Head of caudate nucleus (tissue), 42 donors: ENCODE measurements at regions not wholly inside any gene's neighbourhood (a gene's known extent, or its start where the extent isn't known, plus 50 kb on each side); places are given as distances from the start of the nearest gene placed in this dataset.
"Not testable (repeated sequence)": the region's sequence is repeated elsewhere in the genome, so short reads cannot be mapped to it uniquely, and the experiment has no call there.

ENCODE experiments used
- DNase-seq, 42 donors: peaks; one replicate each; pipeline versions ENCODE4 v3.0.0 to v3.0.0-alpha.2; 2020 to 2021; ENCODE audit warnings: mixed read lengths in 7 of 42
- intact Hi-C: fragments of 100-400 bp; cut with DNase I; formaldehyde crosslinking; loops from one replicate; pipeline ENCODE4 v1.15.0; 2022

- no peak for DNase-seq
- intact Hi-C loops, result no loop called here
Measured at GRCh38 chr13:99071211-99071610, 93.3 kb upstream of the DOCK9 start.

- no peak for DNase-seq
- intact Hi-C loops, result no loop called here
Measured at GRCh38 chr13:99071666-99072065, 93.8 kb upstream of the DOCK9 start.

GRCh38 chr13:99072356-99072755 lies 94.5 kb upstream of the DOCK9 start:
- intact Hi-C loops, result no loop called here
- DNase-seq, result no peak

- DNase-seq, result no peak
- intact Hi-C loops, result no loop called here
Measured at GRCh38 chr13:99072941-99073340, 95.1 kb upstream of the DOCK9 start.

GRCh38 chr13:99074693-99075092 lies 96.8 kb upstream of the DOCK9 start:
- intact Hi-C loops, result no loop called here
- no peak for DNase-seq

- no peak for DNase-seq
- intact Hi-C loops, result no loop called here
Measured at GRCh38 chr13:99075268-99076191, 97.7 kb upstream of the DOCK9 start.

- intact Hi-C loops, result no loop called here
- no peak for DNase-seq
Measured at GRCh38 chr13:99078017-99078771, 100.3 kb upstream of the DOCK9 start.

GRCh38 chr13:99080131-99080530 lies 102.3 kb upstream of the DOCK9 start:
- no peak for DNase-seq
- intact Hi-C loops, result loop anchor here (10.0 kb wide), 1 partner anchor 125 kb away; the partner anchor contains the start of gene UBAC2

- intact Hi-C loops, result loop anchor here (10.0 kb wide), 1 partner anchor 121 kb away; the partner anchor contains the start of gene UBAC2
- no peak for DNase-seq
Measured at GRCh38 chr13:99083981-99084380, 106.1 kb upstream of the DOCK9 start.

- peak in 23 of 42 donors; percentile 7 to 52 (median 26) for DNase-seq
- intact Hi-C loops, result loop anchor here (10.0 kb wide), 1 partner anchor 120 kb away; the partner anchor contains the start of gene UBAC2
Measured at GRCh38 chr13:99085139-99085807, 107.4 kb upstream of the DOCK9 start.

- intact Hi-C loops, result loop anchor here (10.0 kb wide), 1 partner anchor 119 kb away; the partner anchor contains the start of gene UBAC2
- DNase-seq, result peak in 5 of 42 donors; percentile 8 to 36 (median 26)
Measured at GRCh38 chr13:99085808-99086266, 108.0 kb upstream of the DOCK9 start.

- intact Hi-C loops, result loop anchor here (10.0 kb wide), 1 partner anchor 118 kb away; the partner anchor contains the start of gene UBAC2
- peak in 37 of 42 donors; percentile 23 to 78 (median 54) for DNase-seq
Measured at GRCh38 chr13:99086267-99087097, 108.6 kb upstream of the DOCK9 start.

- peak; percentile 80 to 98 (median 95) for DNase-seq
Measured at GRCh38 chr13:99087098-99087953, 109.5 kb upstream of the DOCK9 start.

GRCh38 chr13:99087954-99088491 lies 110.2 kb upstream of the DOCK9 start:
- intact Hi-C loops, result loop anchor here (10.0 kb wide), 1 partner anchor 117 kb away; the partner anchor contains the start of gene UBAC2

More at GRCh38 chr13:99087098-99087953, 109.5 kb upstream of the DOCK9 start:
- intact Hi-C loops, result loop anchor here (10.0 kb wide), 1 partner anchor 117 kb away; the partner anchor contains the start of gene UBAC2

GRCh38 chr13:99093997-99094396 lies 106.7 kb upstream of the UBAC2 start:
- DNase-seq, result no peak
- intact Hi-C loops, result no loop called here

More at GRCh38 chr13:99087954-99088491, 110.2 kb upstream of the DOCK9 start:
- DNase-seq, result peak in 28 of 42 donors; percentile 9 to 58 (median 26)

GRCh38 chr13:99101831-99102230 lies 98.8 kb upstream of the UBAC2 start:
- DNase-seq, intact Hi-C loops: not testable (repeated sequence)

GRCh38 chr13:99103536-99103935 lies 97.1 kb upstream of the UBAC2 start:
- DNase-seq, result peak in 19 of 42 donors; percentile 5 to 51 (median 25)
- intact Hi-C loops, result no loop called here
